PFSK-1 (cell line): ENCODE measurements at regions not wholly inside any gene's neighbourhood (a gene's known extent, or its start where the extent isn't known, plus 50 kb on each side); places are given as distances from the start of the nearest gene placed in this dataset.

Experiments used
- FOXP2 ChIP-seq: optimal IDR thresholded peaks from 2 replicates; pipeline ENCODE3; 2011; ENCODE audit warnings: borderline replicate concordance, control low read depth, inconsistent platforms; ENCODE audit not compliant: insufficient read depth; ENCODE audit errors: extremely low read length, extremely low read depth
- POLR2AphosphoS5 ChIP-seq: IDR thresholded peaks from 2 replicates; pipeline ENCODE4 v1.6.1; 2012; ENCODE audit warnings: low read depth, mild to moderate bottlenecking, control low read depth, low read length, moderate library complexity
- SIN3A ChIP-seq: IDR thresholded peaks from 2 replicates; pipeline ENCODE4 v1.6.1; 2012; ENCODE audit warnings: mild to moderate bottlenecking, low read length, moderate library complexity, borderline replicate concordance; ENCODE audit not compliant: insufficient read depth
- TAF1 ChIP-seq: IDR thresholded peaks from 2 replicates; pipeline ENCODE4 v1.6.1; 2012; ENCODE audit warnings: low read length, control low read depth, borderline replicate concordance; ENCODE audit not compliant: insufficient read depth
- TF ChIP-seq, protein P1 (sequence below), 2 experiments: IDR thresholded peaks; 2 replicates each; pipeline versions ENCODE4 v1.6.1 to v1.8.0; 2011 to 2012; ENCODE audit warnings: low read depth in 2 of 2, low read length in 2 of 2, control low read depth in 1 of 2, inconsistent platforms in 1 of 2, mild to moderate bottlenecking in 1 of 2, moderate library complexity in 1 of 2; ENCODE audit not compliant: insufficient read depth in 1 of 2

DNA sequence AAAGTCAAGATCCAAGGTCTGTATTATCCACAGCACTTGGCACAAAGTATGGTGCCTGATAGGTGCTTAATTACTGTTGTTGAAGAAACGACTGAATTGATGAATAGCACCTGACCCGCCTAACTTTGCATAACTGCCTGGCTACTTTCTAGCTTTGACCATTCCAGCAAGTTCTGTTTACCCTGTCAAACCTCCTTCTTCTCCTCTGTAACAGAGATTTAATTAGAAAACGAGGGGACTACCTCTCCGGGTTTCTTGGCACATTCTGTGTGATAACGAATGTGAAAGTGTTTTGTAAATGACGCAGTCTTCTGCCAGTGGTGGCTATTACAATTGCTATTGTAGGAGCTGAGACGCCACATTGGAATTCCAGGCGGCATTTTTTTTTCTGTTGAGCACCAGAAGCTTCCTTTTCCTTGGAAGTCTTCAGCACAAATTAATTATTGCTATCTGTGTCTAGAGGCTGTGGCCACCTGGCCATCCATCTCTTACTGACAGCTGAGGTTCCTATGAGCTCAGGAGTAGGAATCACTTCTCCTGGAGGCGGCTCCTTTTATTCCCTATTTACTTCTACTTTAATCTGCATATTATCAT is 522.9 kb downstream of the HS3ST4 start:
- TF ChIP-seq, protein P1, sequence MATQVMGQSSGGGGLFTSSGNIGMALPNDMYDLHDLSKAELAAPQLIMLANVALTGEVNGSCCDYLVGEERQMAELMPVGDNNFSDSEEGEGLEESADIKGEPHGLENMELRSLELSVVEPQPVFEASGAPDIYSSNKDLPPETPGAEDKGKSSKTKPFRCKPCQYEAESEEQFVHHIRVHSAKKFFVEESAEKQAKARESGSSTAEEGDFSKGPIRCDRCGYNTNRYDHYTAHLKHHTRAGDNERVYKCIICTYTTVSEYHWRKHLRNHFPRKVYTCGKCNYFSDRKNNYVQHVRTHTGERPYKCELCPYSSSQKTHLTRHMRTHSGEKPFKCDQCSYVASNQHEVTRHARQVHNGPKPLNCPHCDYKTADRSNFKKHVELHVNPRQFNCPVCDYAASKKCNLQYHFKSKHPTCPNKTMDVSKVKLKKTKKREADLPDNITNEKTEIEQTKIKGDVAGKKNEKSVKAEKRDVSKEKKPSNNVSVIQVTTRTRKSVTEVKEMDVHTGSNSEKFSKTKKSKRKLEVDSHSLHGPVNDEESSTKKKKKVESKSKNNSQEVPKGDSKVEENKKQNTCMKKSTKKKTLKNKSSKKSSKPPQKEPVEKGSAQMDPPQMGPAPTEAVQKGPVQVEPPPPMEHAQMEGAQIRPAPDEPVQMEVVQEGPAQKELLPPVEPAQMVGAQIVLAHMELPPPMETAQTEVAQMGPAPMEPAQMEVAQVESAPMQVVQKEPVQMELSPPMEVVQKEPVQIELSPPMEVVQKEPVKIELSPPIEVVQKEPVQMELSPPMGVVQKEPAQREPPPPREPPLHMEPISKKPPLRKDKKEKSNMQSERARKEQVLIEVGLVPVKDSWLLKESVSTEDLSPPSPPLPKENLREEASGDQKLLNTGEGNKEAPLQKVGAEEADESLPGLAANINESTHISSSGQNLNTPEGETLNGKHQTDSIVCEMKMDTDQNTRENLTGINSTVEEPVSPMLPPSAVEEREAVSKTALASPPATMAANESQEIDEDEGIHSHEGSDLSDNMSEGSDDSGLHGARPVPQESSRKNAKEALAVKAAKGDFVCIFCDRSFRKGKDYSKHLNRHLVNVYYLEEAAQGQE (IDR thresholded peaks at IDR 0.05; ENCODE audit: insufficient read depth in 1 of 2, low read depth in 2 of 2, low read length in 2 of 2), result no peak
- no peak for TF ChIP-seq FOXP2
- no peak for TF ChIP-seq TAF1
- no peak for TF ChIP-seq SIN3A
- TF ChIP-seq POLR2AphosphoS5, result no peak

DNA sequence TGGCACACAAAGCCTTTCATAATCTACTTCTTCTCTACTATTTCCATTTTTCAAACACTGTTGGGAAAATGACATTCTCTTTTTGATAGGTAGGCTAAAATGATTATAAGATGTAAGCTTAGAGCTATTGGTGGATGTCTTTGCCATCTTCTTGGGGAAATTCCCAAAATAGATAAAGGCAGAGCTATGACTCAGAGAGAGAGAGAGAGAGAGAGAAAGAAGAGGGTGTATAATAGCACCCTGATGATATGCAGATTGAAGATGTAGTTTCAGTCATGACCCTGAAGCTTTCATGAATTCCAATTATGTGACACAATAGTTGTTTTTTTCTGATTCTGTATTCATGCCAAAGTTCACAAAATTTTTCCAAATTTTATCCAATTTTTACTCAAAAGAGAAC is 529.1 kb downstream of the HS3ST4 start:
- no peak for TF ChIP-seq SIN3A
- TF ChIP-seq FOXP2, result no peak
- no peak for TF ChIP-seq TAF1
- TF ChIP-seq, protein P1 (IDR thresholded peaks at IDR 0.05; ENCODE audit: insufficient read depth in 1 of 2, low read depth in 2 of 2, low read length in 2 of 2), result no peak
- no peak for TF ChIP-seq POLR2AphosphoS5

DNA sequence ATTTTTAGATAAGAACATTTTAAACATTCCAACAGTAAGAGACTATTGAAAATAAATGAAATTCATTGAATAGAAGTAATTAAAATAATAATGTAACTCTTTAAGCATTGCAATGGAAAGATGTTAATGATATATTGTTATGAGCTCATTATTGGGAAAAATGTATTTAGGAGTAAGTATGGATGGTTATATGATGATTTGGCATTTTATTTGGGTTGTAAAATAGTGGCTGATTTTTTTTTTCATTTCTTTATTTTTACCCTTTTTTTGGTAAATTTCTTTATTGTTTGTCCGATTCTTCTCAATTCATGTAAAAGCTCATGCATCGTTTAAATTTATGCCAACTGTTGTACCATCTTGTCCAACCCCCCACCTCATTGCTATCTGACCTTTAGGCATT is 539.9 kb downstream of the HS3ST4 start:
- TF ChIP-seq TAF1 (no peak), POLR2AphosphoS5 (no peak), SIN3A (no peak), FOXP2 (no peak)
- TF ChIP-seq, protein P1 (IDR thresholded peaks at IDR 0.05; ENCODE audit: insufficient read depth in 1 of 2, low read depth in 2 of 2, low read length in 2 of 2), result no peak

DNA sequence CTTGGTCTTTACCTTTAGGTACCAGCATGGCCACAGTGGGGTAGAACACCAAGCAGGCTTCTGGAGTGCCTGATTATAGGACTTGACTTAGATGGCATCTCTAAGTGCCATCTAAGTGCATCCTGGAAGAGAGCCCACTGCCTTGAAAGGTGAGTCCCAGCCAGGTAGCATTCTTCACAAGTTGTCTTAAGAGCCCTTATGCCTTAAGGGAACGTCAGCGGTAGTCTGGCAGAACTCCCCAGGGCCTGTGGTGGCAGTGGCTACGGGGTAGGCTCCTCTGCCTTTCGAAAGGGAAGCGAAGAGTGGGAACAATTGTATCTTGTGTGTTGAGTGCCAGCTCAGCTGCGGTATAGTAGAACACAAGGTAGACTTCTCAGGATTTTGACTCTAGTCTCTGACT is 549.0 kb downstream of the HS3ST4 start:
- no peak for TF ChIP-seq FOXP2
- TF ChIP-seq, protein P1 (IDR thresholded peaks at IDR 0.05; ENCODE audit: insufficient read depth in 1 of 2, low read depth in 2 of 2, low read length in 2 of 2), result no peak
- no peak for TF ChIP-seq SIN3A
- TF ChIP-seq POLR2AphosphoS5, result no peak
- TF ChIP-seq TAF1, result no peak

DNA sequence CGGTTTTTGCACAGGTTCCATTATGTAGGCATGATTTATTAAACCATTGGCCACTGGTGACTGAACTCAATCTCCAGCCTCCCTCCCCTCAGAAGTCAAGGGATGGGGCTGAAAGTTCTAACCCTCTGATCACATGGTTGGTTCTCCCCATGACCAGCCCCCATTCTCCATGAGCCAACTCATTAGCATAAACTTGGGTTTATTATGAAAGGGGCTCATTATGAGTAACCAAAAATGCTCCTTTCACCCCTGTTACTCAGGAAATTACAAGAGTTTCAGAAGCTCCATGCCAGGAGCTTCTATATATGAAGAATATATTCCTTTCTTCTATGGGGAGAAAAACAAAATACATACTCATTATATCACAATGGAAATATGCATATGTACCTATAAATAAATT is 555.3 kb downstream of the HS3ST4 start:
- no peak for TF ChIP-seq FOXP2
- TF ChIP-seq, protein P1 (IDR thresholded peaks at IDR 0.05; ENCODE audit: insufficient read depth in 1 of 2, low read depth in 2 of 2, low read length in 2 of 2), result no peak
